HG03521 (cell line): ENCODE measurements at regions not wholly inside any gene's neighbourhood (a gene's known extent, or its start where the extent isn't known, plus 50 kb on each side); places are given as distances from the start of the nearest gene placed in this dataset.

ENCODE experiments used
- ATAC-seq: cut with Tn5 transposase; IDR thresholded peaks from one replicate; pipeline ENCODE4 v1.9.1; 2021; ENCODE audit warnings: mild to moderate bottlenecking, moderate library complexity; ENCODE audit not compliant: unreplicated experiment

GRCh38 chr4:157977086-157977485 lies 195.7 kb downstream of the GASK1B start:
- no peak for ATAC-seq

DNA sequence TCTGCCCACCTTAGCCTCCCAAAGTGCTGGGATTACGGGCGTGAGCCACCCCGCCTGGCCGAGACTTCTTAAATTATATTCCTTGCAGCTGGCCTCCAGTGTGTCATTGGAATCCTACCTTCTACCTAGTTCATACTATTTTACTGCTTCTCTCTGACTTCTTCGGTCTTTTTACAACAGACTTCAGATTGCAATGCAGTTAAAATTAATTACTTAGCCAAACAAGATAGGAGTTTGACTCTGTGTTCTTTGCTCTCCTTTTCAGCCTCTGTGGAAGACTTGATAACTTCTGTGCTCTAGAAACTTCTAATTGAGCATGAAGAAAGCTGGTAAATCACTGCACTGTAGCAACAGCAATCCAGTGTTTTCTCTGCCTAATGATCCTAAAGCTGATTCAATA lies 199.5 kb downstream of the GASK1B start:
- no peak for ATAC-seq

DNA sequence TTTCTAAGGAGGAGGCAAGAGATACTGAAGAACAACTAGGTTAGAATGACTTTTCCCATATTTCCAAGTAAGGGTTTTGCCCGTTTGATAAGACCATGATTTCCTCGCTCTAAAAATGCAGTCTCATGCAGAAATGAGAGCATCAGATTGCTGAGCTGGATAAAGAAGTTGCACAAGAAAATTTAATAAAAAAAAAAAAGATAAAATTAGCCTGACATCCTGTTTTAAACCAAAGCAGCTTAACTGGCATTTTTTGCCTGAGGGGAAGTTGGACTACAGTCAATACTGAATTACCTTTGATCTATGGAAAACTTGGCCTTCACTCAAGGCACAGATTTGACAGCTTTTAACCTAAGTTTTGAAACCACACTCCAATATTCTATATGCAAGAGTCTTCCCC lies 208.4 kb downstream of the GASK1B start:
- ATAC-seq: no peak

- ATAC-seq: no peak
Measured at GRCh38 chr4:157961229-157961990, 211.4 kb downstream of the GASK1B start.

DNA sequence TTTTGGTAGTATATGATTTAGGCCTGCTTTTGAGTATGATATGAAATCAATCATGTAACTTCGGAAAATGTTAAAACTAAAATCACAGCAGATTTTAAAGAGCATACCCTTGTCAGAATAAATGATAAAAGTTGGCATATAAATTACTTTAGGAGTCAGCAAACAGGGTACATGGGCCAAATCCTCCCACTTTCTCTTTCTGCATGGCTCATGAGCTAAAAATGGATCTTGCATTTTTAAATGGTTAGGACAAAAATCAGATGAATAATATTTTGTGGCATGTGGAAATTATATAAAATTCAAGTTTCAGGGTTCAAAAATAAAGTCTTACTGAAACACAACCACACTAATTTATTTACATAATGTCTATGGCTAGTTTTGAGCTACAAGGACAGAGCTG lies 214.9 kb downstream of the GASK1B start:
- ATAC-seq: no peak

- ATAC-seq: no peak
Measured at GRCh38 chr4:157942017-157942416, 230.8 kb downstream of the GASK1B start.

- ATAC-seq: no peak
Measured at GRCh38 chr4:157934151-157934550, 238.7 kb downstream of the GASK1B start.

- ATAC-seq: no peak
Measured at GRCh38 chr4:157932936-157933335, 239.9 kb downstream of the GASK1B start.

- no peak for ATAC-seq
Measured at GRCh38 chr4:157929486-157929885, 243.3 kb downstream of the GASK1B start.

GRCh38 chr4:157918036-157918832 lies 254.6 kb downstream of the GASK1B start:
- no peak for ATAC-seq

DNA sequence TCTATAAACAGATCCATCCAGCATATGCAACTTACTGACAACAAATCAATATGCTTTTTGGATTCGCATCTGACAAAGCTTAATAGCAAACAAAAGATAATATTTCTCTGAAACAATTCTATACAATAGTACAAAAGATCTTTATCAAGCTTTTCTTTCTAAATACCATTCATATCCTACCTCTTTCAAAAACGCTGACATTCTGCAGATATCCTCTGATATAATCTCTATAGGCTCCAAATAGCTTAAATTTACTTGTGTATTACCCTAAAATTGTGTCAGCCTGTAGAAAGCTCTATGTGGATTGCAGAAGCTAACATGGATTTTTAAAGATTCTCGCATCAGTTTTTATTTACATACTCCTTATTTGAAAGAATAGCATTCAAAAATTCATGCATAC lies 260.6 kb downstream of the GASK1B start:
- no peak for ATAC-seq

DNA sequence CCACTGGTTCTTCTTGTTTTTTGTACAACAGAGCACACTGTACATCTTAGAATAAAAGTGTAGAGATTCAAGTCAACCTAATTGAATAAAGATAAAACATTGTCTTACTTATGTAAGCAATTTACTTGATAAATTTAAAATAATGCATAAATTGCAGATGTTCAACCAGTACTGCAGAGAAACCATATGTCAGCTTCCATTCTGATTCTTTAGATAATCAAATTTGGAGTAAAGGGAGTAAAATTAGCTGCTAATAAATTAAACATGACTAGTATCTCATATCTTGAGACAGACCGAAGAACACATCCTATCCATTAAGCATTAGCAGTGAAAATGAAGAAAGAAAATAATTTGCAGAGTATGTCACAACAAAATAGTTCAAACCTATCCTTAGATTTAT lies 261.2 kb downstream of the GASK1B start:
- ATAC-seq: no peak

DNA sequence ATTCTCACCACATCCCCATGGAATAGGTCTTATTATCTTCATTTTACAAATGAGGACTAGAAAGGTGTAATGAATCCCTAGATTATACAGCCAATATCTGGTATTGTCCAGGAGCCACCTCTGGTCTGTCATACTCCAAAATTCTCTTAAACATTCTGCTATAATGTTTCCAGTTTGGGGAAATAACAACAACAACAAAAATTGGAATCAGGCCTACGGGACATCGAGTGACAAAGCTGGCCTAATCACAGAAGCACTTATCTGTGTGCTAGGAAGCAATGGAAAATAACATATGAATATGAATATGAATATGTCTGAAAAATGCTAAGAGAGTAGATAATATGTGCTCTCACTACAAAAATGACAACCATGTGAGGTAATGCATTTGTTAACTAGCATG lies 264.1 kb downstream of the GASK1B start:
- ATAC-seq: no peak

GRCh38 chr4:157908031-157908430 lies 264.8 kb downstream of the GASK1B start:
- ATAC-seq: no peak

DNA sequence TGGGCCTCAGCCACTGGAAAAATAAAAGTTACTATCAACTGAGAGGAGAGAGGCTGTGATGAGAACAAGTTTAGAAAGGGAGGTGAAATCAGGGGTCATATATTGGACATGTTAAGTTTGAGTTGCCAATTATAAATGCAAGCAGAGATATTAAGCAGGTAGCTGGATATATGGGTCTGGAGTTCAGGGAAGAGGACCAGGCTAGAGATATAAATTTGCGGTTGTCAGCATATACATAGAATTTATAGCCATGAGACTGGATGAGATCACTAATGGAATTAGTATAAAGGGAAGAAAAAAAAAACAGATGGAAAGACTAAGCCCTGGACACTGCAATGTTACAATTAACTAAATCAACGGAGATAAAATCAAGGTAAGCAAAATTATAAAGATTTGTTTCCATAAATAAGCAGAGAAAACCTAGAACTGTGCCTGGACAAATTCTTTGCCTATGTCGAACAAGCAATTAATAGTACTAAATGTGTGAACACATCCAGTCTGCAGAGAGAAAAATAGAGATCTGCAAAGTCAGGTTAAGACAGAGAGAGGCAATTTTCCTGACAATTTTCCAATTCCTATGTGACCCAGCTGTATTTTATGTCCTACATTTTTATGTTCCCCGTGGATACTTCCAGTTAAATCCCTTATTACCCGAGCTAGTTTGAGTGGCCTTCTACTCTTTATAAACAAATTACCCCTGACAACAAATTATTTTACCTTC lies 265.4 kb downstream of the GASK1B start:
- no peak for ATAC-seq

DNA sequence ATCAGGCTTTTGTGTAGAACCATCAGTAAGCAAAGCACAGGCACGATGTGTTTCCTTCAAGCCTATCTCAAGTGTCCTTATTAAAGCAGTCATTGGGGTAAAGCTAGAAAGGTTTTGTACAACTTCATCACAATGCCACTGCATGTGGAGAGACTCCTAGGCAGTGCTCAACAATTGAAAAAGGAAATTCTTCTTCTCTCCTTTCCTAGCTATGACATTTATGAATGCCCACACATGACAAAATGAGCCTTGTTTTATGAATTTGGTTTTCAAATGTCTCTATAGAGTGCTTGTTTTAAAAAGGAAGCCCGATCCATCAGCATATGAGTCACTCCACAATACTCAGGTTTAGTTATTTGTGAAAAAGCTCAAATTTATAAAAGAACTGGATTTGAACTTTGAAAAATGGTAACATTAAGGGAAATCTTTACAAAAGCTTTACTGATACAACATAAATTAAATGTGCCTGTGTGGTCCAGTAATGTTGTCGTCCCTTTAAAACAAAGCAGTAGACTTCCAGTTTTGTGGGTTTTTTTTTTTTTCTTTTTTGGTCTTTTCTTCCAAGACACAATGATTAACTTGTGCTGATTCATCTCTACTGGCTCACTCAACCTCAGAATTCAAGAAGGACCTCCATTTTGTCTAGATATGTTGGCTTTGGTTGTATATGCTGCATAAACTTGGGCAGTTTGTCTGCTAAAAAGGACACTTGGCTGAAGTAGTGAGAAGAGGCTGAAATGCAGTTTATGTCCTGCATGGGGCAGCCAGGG lies 273.8 kb downstream of the GASK1B start:
- no peak for ATAC-seq

DNA sequence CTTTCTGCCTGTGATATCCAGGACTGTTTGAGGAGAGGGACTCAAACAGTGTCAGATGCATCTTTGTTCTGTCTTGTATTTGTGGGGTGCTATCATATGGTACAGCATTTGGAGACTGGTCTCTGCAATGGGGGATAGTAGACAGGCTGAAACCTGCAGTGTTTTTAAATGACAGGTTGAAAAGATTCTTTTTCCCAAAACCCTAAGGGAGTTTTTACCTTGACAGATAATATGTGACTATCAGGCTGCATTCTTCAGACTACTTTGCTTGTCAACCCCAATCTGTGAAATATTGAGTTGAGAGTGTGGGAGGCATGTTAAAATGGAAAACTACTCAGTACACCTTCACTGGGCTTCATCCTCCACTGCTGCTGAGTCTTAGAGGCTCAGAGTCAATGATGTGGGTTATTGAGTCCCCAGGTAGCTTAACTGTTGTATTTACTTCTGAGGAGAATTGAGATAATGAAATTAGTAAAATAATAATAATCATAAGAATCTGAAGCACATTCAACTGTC lies 274.9 kb downstream of the GASK1B start:
- ATAC-seq: no peak

- ATAC-seq: no peak
Measured at GRCh38 chr4:157896726-157897125, 276.1 kb downstream of the GASK1B start.

GRCh38 chr4:157895205-157895604 lies 277.6 kb downstream of the GASK1B start:
- no peak for ATAC-seq

DNA sequence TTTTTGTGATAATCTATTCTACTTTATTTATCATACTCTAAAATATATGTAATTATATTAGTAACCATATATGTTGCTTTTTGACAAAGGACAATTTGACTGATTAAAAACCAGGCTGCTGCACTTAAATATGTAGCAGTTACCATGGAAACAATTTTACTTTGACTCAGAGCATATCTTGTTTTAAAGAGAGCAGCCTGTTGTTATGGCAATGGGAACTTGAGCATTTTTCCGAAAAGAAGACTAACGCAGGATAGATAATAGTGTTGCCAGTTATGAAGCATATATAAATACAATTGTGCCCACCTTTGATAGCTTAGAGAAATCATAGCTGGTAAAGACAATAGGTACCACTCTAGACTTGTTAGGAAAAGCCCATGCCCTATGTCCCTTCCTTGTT lies 283.0 kb downstream of the GASK1B start:
- no peak for ATAC-seq

- ATAC-seq: no peak
Measured at GRCh38 chr4:157888281-157888680, 284.5 kb downstream of the GASK1B start.
